Activated naive CD4-positive, alpha-beta T cell (primary cell): ENCODE measurements at regions not wholly inside any gene's neighbourhood (a gene's known extent, or its start where the extent isn't known, plus 50 kb on each side); places are given as distances from the start of the nearest gene placed in this dataset.

ENCODE experiments used
- DNase-seq, 4 experiments: peaks; one replicate each; lab custom pipeline; 2025; lab: John Stamatoyannopoulos, UW

- no peak for DNase-seq
Measured at GRCh38 chr1:244945109-244945671, 80.8 kb upstream of the HNRNPU start.

GRCh38 chr1:244941121-244941520 lies 76.8 kb upstream of the HNRNPU start:
- DNase-seq, result no peak

- no peak for DNase-seq
Measured at GRCh38 chr1:244937099-244937498, 72.8 kb upstream of the HNRNPU start.

- no peak for DNase-seq
Measured at GRCh38 chr1:244920911-244921761, 56.8 kb upstream of the HNRNPU start.

- DNase-seq, result no peak
Measured at GRCh38 chr1:244919320-244920282, 55.3 kb upstream of the HNRNPU start.

GRCh38 chr1:244918421-244919319 lies 54.3 kb upstream of the HNRNPU start:
- peak; percentile 7 to 57 (median 24) for DNase-seq

GRCh38 chr1:244917073-244917670 lies 52.8 kb upstream of the HNRNPU start:
- no peak for DNase-seq

- no peak for DNase-seq
Measured at GRCh38 chr1:244915736-244916135, 51.4 kb upstream of the HNRNPU start.

- DNase-seq, result no peak
Measured at GRCh38 chr1:244914761-244915160, 50.4 kb upstream of the HNRNPU start.
